ENCODE measurements at regions not wholly inside any gene's neighbourhood (a gene's known extent, or its start where the extent isn't known, plus 50 kb on each side); places are given as distances from the start of the nearest gene placed in this dataset.

GRCh38 chr9:7906783-7907550 is 107.4 kb upstream of the DMAC1 start:
- H3K4me3 Mint-ChIP-seq, result no peak overlapping the region
- Histone ChIP-seq H3K4me3 (no peak overlapping the region), H3F3A (ENCODE audit: low read depth) (no peaks in the 10 kb centered on the region), H3K4me2 (no peak overlapping the region), H3K9me3 (ENCODE audit: low read depth) (no peaks in the 10 kb centered on the region), H2AFZ (replicated peaks) (no peak overlapping the region), H3K27ac (no peak overlapping the region), H3K27me3 (no peaks in the 10 kb centered on the region), H3K79me2 (ENCODE audit: low read depth) (no peaks in the 10 kb centered on the region), H3K4me1 (no peaks in the 10 kb centered on the region), H4K20me1 (ENCODE audit: low read depth) (no peaks in the 10 kb centered on the region), H3K36me3 (no peaks in the 10 kb centered on the region), H3K9ac (no peak overlapping the region)
- H3K36me3 Mint-ChIP-seq, result no peaks in the 10 kb centered on the region
- no peaks in the 10 kb centered on the region for H3K9me3 Mint-ChIP-seq
- H3K4me1 Mint-ChIP-seq, result peaks cover 6% of the 10 kb centered on the region
- TF ChIP-seq EZH2 (IDR thresholded peaks at IDR 0.05) (no peak), EZH2phosphoT487 (IDR thresholded peaks at IDR 0.05) (no peak)
- TF ChIP-seq, protein P1, sequence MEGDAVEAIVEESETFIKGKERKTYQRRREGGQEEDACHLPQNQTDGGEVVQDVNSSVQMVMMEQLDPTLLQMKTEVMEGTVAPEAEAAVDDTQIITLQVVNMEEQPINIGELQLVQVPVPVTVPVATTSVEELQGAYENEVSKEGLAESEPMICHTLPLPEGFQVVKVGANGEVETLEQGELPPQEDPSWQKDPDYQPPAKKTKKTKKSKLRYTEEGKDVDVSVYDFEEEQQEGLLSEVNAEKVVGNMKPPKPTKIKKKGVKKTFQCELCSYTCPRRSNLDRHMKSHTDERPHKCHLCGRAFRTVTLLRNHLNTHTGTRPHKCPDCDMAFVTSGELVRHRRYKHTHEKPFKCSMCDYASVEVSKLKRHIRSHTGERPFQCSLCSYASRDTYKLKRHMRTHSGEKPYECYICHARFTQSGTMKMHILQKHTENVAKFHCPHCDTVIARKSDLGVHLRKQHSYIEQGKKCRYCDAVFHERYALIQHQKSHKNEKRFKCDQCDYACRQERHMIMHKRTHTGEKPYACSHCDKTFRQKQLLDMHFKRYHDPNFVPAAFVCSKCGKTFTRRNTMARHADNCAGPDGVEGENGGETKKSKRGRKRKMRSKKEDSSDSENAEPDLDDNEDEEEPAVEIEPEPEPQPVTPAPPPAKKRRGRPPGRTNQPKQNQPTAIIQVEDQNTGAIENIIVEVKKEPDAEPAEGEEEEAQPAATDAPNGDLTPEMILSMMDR (IDR thresholded peaks at IDR 0.05), result no peak
- no peak overlapping the region for H3K27ac Mint-ChIP-seq
- no peaks in the 10 kb centered on the region for H3K27me3 Mint-ChIP-seq (ENCODE audit: insufficient read depth, low read depth)
- no peak for DNase-seq (ENCODE audit: low spot score)

GRCh38 chr9:7901621-7902020 is 102.0 kb upstream of the DMAC1 start:
- H3K4me3 Mint-ChIP-seq, result no peak overlapping the region
- H3K36me3 Mint-ChIP-seq, result no peaks in the 10 kb centered on the region
- H3F3A ChIP-seq (ENCODE audit: low read depth), result no peaks in the 10 kb centered on the region
- H3K4me2 ChIP-seq, result no peak overlapping the region
- no peak for DNase-seq (ENCODE audit: low spot score)
- TF ChIP-seq EZH2 (IDR thresholded peaks at IDR 0.05) (no peak), EZH2phosphoT487 (IDR thresholded peaks at IDR 0.05) (no peak)
- TF ChIP-seq, protein P1 (IDR thresholded peaks at IDR 0.05), result no peak
- H4K20me1 ChIP-seq (ENCODE audit: low read depth), result no peaks in the 10 kb centered on the region
- no peaks in the 10 kb centered on the region for H3K36me3 ChIP-seq
- H3K27ac Mint-ChIP-seq, result no peak overlapping the region
- H3K4me1 Mint-ChIP-seq, result peaks cover 8% of the 10 kb centered on the region
- no peaks in the 10 kb centered on the region for H3K9me3 Mint-ChIP-seq
- H3K4me3 ChIP-seq, result no peak overlapping the region
- no peak overlapping the region for H3K27ac ChIP-seq
- no peaks in the 10 kb centered on the region for H3K27me3 Mint-ChIP-seq (ENCODE audit: insufficient read depth, low read depth)
- H3K4me1 ChIP-seq, result no peaks in the 10 kb centered on the region
- no peak overlapping the region for H3K9ac ChIP-seq
- no peaks in the 10 kb centered on the region for H3K9me3 ChIP-seq (ENCODE audit: low read depth)
- H2AFZ ChIP-seq (replicated peaks), result no peak overlapping the region
- no peaks in the 10 kb centered on the region for H3K27me3 ChIP-seq
- no peaks in the 10 kb centered on the region for H3K79me2 ChIP-seq (ENCODE audit: low read depth)

- no peak for DNase-seq (ENCODE audit: low spot score)
- Histone ChIP-seq H3K9me3 (ENCODE audit: low read depth) (no peaks in the 10 kb centered on the region), H3K9ac (no peak overlapping the region), H3K36me3 (no peaks in the 10 kb centered on the region), H3K79me2 (ENCODE audit: low read depth) (no peaks in the 10 kb centered on the region), H3F3A (ENCODE audit: low read depth) (no peaks in the 10 kb centered on the region), H3K4me3 (no peak overlapping the region), H2AFZ (replicated peaks) (no peak overlapping the region), H3K27ac (no peak overlapping the region), H3K4me1 (no peaks in the 10 kb centered on the region), H3K27me3 (no peaks in the 10 kb centered on the region), H3K4me2 (no peak overlapping the region), H4K20me1 (ENCODE audit: low read depth) (no peaks in the 10 kb centered on the region)
- Mint-ChIP-seq H3K36me3 (no peaks in the 10 kb centered on the region), H3K27me3 (ENCODE audit: insufficient read depth, low read depth) (no peaks in the 10 kb centered on the region), H3K4me1 (peaks cover 8% of the 10 kb centered on the region), H3K27ac (no peak overlapping the region), H3K4me3 (no peak overlapping the region), H3K9me3 (no peaks in the 10 kb centered on the region)
- TF ChIP-seq EZH2phosphoT487 (IDR thresholded peaks at IDR 0.05) (no peak), EZH2 (IDR thresholded peaks at IDR 0.05) (no peak)
- TF ChIP-seq, protein P1 (IDR thresholded peaks at IDR 0.05), result no peak
Measured at GRCh38 chr9:7900541-7900940, 101.0 kb upstream of the DMAC1 start.
